HEK293 (cell line): ENCODE measurements at regions not wholly inside any gene's neighbourhood (a gene's known extent, or its start where the extent isn't known, plus 50 kb on each side); places are given as distances from the start of the nearest gene placed in this dataset.
"Not testable (repeated sequence)": the region's sequence is repeated elsewhere in the genome, so short reads cannot be mapped to it uniquely, and the experiment has no call there.

ENCODE experiments used
- CTCF ChIA-PET: fragments of 350-600 bp; formaldehyde crosslinking; extraction: SDS; loops from one replicate; lab custom pipeline; 2021; ENCODE audit warnings: antibody characterized with exemption; lab: Yijun Ruan, JAX
- POLR2A ChIA-PET: fragments of 300-600 bp; formaldehyde crosslinking; extraction: SDS; loops from one replicate; lab custom pipeline; 2020; ENCODE audit warnings: antibody characterized with exemption, inconsistent platforms; lab: Yijun Ruan, JAX
- H3K27ac ChIP-seq: fragments of 200-500 bp; sonication (Bioruptor generic); 2 replicates; pipeline ENCODE4 v1.5.1; 2014; ENCODE audit warnings: low read depth, low read length, control low read depth, inconsistent platforms; ENCODE audit errors: extremely low read depth
- H3K36me3 ChIP-seq, 2 experiments: fragments of 200-500 bp in 1 of 2; sonication (Bioruptor generic) in 1 of 2; 1 replicate in 1 of 2; 2 replicates in 1 of 2; pipeline ENCODE4 v1.5.1; 2014 to 2017; ENCODE audit warnings: inconsistent platforms in 2 of 2, low read length in 2 of 2; ENCODE audit not compliant: control insufficient read depth in 2 of 2, insufficient read depth in 1 of 2
- H3K4me1 ChIP-seq: fragments of 200-500 bp; sonication (Bioruptor generic); 2 replicates; pipeline ENCODE4 v1.5.1; 2014; ENCODE audit warnings: mild to moderate bottlenecking, low read length, inconsistent platforms; ENCODE audit not compliant: control insufficient read depth, insufficient read depth
- H3K4me3 ChIP-seq: 2 replicates; pipeline ENCODE4 v1.5.1; 2011; ENCODE audit warnings: low read depth, mild to moderate bottlenecking, control low read depth, low read length, moderate library complexity
- H3K9me3 ChIP-seq: fragments of 200-500 bp; sonication (Bioruptor generic); 2 replicates; pipeline ENCODE4 v1.5.1; 2014; ENCODE audit warnings: low read depth, low read length, inconsistent platforms; ENCODE audit not compliant: control insufficient read depth, insufficient read depth
- BCL11B ChIP-seq: fragments of 450-650 bp; formaldehyde crosslinking; IDR thresholded peaks from 2 replicates; pipeline ENCODE4 v1.5.1; 2016; ENCODE audit warnings: low read depth, missing biosample characterization, missing genetic modification characterization
- GLIS1 ChIP-seq: fragments of 450-650 bp; formaldehyde crosslinking; IDR thresholded peaks from 2 replicates; pipeline ENCODE4 v1.5.1; 2016; ENCODE audit warnings: missing biosample characterization, missing genetic modification characterization
- HOXD13 ChIP-seq: sonication (generic); formaldehyde crosslinking; IDR thresholded peaks from 2 replicates; pipeline ENCODE4 v1.8.0; 2022; ENCODE audit warnings: missing genetic modification reagents, borderline replicate concordance
- KLF10 ChIP-seq: fragments of 450-650 bp; IDR thresholded peaks from 2 replicates; pipeline ENCODE4 v1.5.1; 2018; ENCODE audit warnings: missing biosample characterization, mild to moderate bottlenecking, missing genetic modification characterization
- OSR2 ChIP-seq: fragments of 450-650 bp; formaldehyde crosslinking; IDR thresholded peaks from 2 replicates; pipeline ENCODE4 v1.5.1; 2016; ENCODE audit warnings: missing biosample characterization, missing genetic modification characterization
- YY1 ChIP-seq: fragments of 450-650 bp; formaldehyde crosslinking; IDR thresholded peaks from 2 replicates; pipeline ENCODE4 v1.5.1; 2018; ENCODE audit warnings: missing biosample characterization, missing genetic modification characterization
- YY2 ChIP-seq: fragments of 450-650 bp; formaldehyde crosslinking; IDR thresholded peaks from 2 replicates; pipeline ENCODE4 v1.5.1; 2016; ENCODE audit warnings: missing biosample characterization, missing genetic modification characterization
- ZNF23 ChIP-seq: fragments of 450-650 bp; formaldehyde crosslinking; IDR thresholded peaks from 2 replicates; pipeline ENCODE4 v1.5.1; 2016; ENCODE audit warnings: missing biosample characterization, missing genetic modification characterization, borderline replicate concordance
- ZNF266 ChIP-seq: fragments of 450-650 bp; formaldehyde crosslinking; IDR thresholded peaks from 2 replicates; pipeline ENCODE4 v1.5.1; 2016; ENCODE audit warnings: missing biosample characterization, missing genetic modification characterization, low read depth
- ZNF423 ChIP-seq: fragments of 450-650 bp; formaldehyde crosslinking; IDR thresholded peaks from 2 replicates; pipeline ENCODE4 v1.5.1; 2016; ENCODE audit warnings: missing biosample characterization, missing genetic modification characterization
- ZNF426 ChIP-seq: fragments of 450-650 bp; formaldehyde crosslinking; IDR thresholded peaks from 2 replicates; pipeline ENCODE4 v1.5.1; 2017; ENCODE audit warnings: missing biosample characterization, missing genetic modification characterization, mild to moderate bottlenecking, inconsistent platforms, moderate library complexity
- ZNF514 ChIP-seq: fragments of 450-650 bp; formaldehyde crosslinking; IDR thresholded peaks from 2 replicates; pipeline ENCODE4 v1.5.1; 2016; ENCODE audit warnings: missing biosample characterization, missing genetic modification characterization
- ZNF529 ChIP-seq: fragments of 450-650 bp; formaldehyde crosslinking; IDR thresholded peaks from 2 replicates; pipeline ENCODE4 v1.5.1; 2017; ENCODE audit warnings: missing genetic modification characterization, missing biosample characterization; ENCODE audit not compliant: insufficient replicate concordance
- ZNF571 ChIP-seq: fragments of 450-650 bp; formaldehyde crosslinking; IDR thresholded peaks from 2 replicates; pipeline ENCODE4 v1.5.0; 2017; ENCODE audit warnings: missing biosample characterization, missing genetic modification characterization
- ZNF654 ChIP-seq: fragments of 450-650 bp; formaldehyde crosslinking; IDR thresholded peaks from 2 replicates; pipeline ENCODE4 v1.5.1; 2016; ENCODE audit warnings: low read depth, missing biosample characterization, missing genetic modification characterization
- ZNF660 ChIP-seq: fragments of 450-650 bp; IDR thresholded peaks from 2 replicates; pipeline ENCODE4 v1.5.1; 2018; ENCODE audit warnings: missing biosample characterization, mild to moderate bottlenecking, missing genetic modification characterization
- ZNF704 ChIP-seq: fragments of 450-650 bp; formaldehyde crosslinking; IDR thresholded peaks from 2 replicates; pipeline ENCODE4 v1.5.1; 2016; ENCODE audit warnings: missing biosample characterization, missing genetic modification characterization
- ZNF707 ChIP-seq: fragments of 450-650 bp; formaldehyde crosslinking; IDR thresholded peaks from 2 replicates; pipeline ENCODE4 v1.5.1; 2016; ENCODE audit warnings: missing biosample characterization, missing genetic modification characterization
- ZNF747 ChIP-seq: fragments of 450-650 bp; formaldehyde crosslinking; IDR thresholded peaks from 2 replicates; pipeline ENCODE4 v1.5.1; 2016; ENCODE audit warnings: missing biosample characterization, missing genetic modification characterization
- ZNF837 ChIP-seq: fragments of 450-650 bp; formaldehyde crosslinking; IDR thresholded peaks from 2 replicates; pipeline ENCODE4 v1.5.1; 2016; ENCODE audit warnings: missing biosample characterization, missing genetic modification characterization
- ZNF843 ChIP-seq: fragments of 450-650 bp; formaldehyde crosslinking; IDR thresholded peaks from 2 replicates; pipeline ENCODE4 v1.5.1; 2016; ENCODE audit warnings: missing biosample characterization, missing genetic modification characterization
- TF ChIP-seq, protein P1 (sequence below): fragments of 450-650 bp; formaldehyde crosslinking; IDR thresholded peaks from 2 replicates; pipeline ENCODE4 v1.5.1; 2016; ENCODE audit warnings: missing biosample characterization, missing genetic modification characterization
- TF ChIP-seq, protein P2 (sequence below): fragments of 450-650 bp; formaldehyde crosslinking; IDR thresholded peaks from 2 replicates; pipeline ENCODE4 v1.5.1; 2016; ENCODE audit warnings: missing biosample characterization, missing genetic modification characterization

DNA sequence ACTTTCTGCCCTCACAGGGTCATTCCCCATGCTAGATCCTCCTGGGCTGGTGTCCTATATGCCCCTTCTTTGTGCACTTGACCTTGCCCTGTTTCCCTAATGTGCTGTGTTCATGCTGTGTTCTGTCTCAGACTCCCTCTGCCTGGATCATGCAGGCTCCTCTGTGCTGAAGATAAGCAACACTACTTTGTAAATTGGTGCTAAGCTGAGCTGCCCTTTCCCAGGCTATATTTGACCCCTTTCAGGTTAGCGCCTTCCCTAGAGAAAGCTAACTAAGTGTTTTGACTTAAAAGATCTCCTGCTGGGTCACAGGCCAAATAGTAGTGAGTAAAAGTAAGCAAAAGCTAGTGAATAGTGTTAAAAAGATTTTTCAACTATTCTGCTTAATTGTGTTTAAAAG, 257.2 kb upstream of the RGPD4 start:
- ChIA-PET POLR2A (no interaction called here), CTCF (no interaction called here)
- no peak overlapping the region for H3K27ac ChIP-seq
- H3K4me1 ChIP-seq: no peaks in the 10 kb centered on the region
- H3K9me3 ChIP-seq: no peaks in the 10 kb centered on the region
- TF ChIP-seq ZNF514 (tag by site-specific recombination): no peak
- no peaks in the 10 kb centered on the region for H3K36me3 ChIP-seq
- H3K4me3 ChIP-seq: no peak overlapping the region

GRCh38 chr2:107570876-107571275, 255.8 kb upstream of the RGPD4 start:
- H3K36me3 ChIP-seq: no peaks in the 10 kb centered on the region
- H3K27ac ChIP-seq: no peak overlapping the region
- no peaks in the 10 kb centered on the region for H3K9me3 ChIP-seq
- ChIA-PET CTCF (interaction anchor here (1.0 kb wide), 1 partner anchor 78 kb away, joined by 3 read pairs; no protein-coding TSS in a partner anchor), POLR2A (no interaction called here)
- no peak overlapping the region for H3K4me3 ChIP-seq
- TF ChIP-seq ZNF660 (tag by site-specific recombination) (no peak), YY1 (tag by site-specific recombination) (no peak), ZNF704 (tag by site-specific recombination) (no peak), KLF10 (tag by site-specific recombination) (no peak), BCL11B (tag by site-specific recombination) (no peak), HOXD13 (CRISPR knock-in tag) (no peak)
- H3K4me1 ChIP-seq: no peaks in the 10 kb centered on the region

- POLR2A ChIA-PET, H3K4me1 ChIP-seq, H3K4me3 ChIP-seq, H3K36me3 ChIP-seq, H3K27ac ChIP-seq, H3K9me3 ChIP-seq: not testable (repeated sequence)
- CTCF ChIA-PET: interaction anchor here (0.7 kb wide), 1 partner anchor 719 kb away, joined by 4 read pairs; no protein-coding TSS in a partner anchor
- TF ChIP-seq ZNF654: peak; percentile 14; the same call in 1 of the 2 replicates
These were observed 253.8 kb upstream of the RGPD4 start for GRCh38 chr2:107572890-107573289.

DNA sequence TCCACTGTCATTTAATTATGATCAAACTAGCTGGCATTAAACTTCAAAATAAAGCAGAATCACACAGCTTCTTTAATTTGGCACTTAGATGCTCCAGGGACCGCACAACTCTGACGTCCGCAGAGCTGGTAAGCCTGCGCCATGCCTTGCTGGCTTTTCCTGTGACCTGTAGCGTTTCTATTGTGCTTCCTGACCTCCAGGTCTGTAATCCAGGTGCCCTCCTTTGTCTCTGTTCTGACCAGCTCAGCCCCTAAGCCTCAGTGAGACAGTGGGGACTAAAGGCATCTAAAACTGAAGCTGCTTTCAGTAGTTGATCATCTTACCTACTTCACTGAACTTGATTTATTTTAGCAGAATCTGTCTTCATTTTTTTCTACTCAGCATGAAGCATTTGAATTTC, 249.7 kb upstream of the RGPD4 start:
- TF ChIP-seq ZNF423 (tag by site-specific recombination) (no peak), ZNF843 (tag by site-specific recombination) (no peak), GLIS1 (tag by site-specific recombination) (no peak), ZNF747 (no peak), ZNF707 (no peak), ZNF571 (no peak), ZNF23 (tag by site-specific recombination) (no peak), ZNF837 (tag by site-specific recombination) (no peak), ZNF266 (tag by site-specific recombination) (no peak), ZNF529 (no peak), OSR2 (tag by site-specific recombination) (no peak), YY2 (tag by site-specific recombination) (no peak), ZNF426 (tag by site-specific recombination) (no peak)
- TF ChIP-seq, protein P1, sequence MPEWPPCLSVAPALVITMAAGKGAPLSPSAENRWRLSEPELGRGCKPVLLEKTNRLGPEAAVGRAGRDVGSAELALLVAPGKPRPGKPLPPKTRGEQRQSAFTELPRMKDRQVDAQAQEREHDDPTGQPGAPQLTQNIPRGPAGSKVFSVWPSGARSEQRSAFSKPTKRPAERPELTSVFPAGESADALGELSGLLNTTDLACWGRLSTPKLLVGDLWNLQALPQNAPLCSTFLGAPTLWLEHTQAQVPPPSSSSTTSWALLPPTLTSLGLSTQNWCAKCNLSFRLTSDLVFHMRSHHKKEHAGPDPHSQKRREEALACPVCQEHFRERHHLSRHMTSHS (tag by site-specific recombination): no peak
- TF ChIP-seq, protein P2, sequence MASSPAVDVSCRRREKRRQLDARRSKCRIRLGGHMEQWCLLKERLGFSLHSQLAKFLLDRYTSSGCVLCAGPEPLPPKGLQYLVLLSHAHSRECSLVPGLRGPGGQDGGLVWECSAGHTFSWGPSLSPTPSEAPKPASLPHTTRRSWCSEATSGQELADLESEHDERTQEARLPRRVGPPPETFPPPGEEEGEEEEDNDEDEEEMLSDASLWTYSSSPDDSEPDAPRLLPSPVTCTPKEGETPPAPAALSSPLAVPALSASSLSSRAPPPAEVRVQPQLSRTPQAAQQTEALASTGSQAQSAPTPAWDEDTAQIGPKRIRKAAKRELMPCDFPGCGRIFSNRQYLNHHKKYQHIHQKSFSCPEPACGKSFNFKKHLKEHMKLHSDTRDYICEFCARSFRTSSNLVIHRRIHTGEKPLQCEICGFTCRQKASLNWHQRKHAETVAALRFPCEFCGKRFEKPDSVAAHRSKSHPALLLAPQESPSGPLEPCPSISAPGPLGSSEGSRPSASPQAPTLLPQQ (tag by site-specific recombination): no peak
- TF ChIP-seq, all 188 proteins: peak for 0
- CTCF ChIA-PET: no interaction called here
- Histone ChIP-seq H3K36me3 (no peaks in the 10 kb centered on the region), H3K4me3 (no peak overlapping the region), H3K9me3 (no peaks in the 10 kb centered on the region), H3K4me1 (no peaks in the 10 kb centered on the region), H3K27ac (no peak overlapping the region)
- POLR2A ChIA-PET: no interaction called here
